NOMO-1 treated with dmso at 0.1 percent for 144 hours (cell line): ENCODE measurements at regions not wholly inside any gene's neighbourhood (a gene's known extent, or its start where the extent isn't known, plus 50 kb on each side); places are given as distances from the start of the nearest gene placed in this dataset.
"Not testable (repeated sequence)": the region's sequence is repeated elsewhere in the genome, so short reads cannot be mapped to it uniquely, and the experiment has no call there.

Experiments
- DNase-seq: peaks from one replicate; lab custom pipeline; 2025; ENCODE audit not compliant: unreplicated experiment; lab: John Stamatoyannopoulos, UW

GRCh38 chr12:34301251-34302130, 279.2 kb downstream of the ALG10 start:
- DNase-seq: no peak

GRCh38 chr12:34302131-34302885, 280.0 kb downstream of the ALG10 start:
- no peak for DNase-seq

GRCh38 chr12:34303091-34303870, 281.0 kb downstream of the ALG10 start:
- DNase-seq: no peak

- no peak for DNase-seq
Observed at GRCh38 chr12:34304001-34304400, 281.7 kb downstream of the ALG10 start.

- DNase-seq: no peak
Observed at GRCh38 chr12:34304546-34304945, 282.2 kb downstream of the ALG10 start.

GRCh38 chr12:34305176-34305575, 282.9 kb downstream of the ALG10 start:
- DNase-seq: no peak

- no peak for DNase-seq
Observed at GRCh38 chr12:34306133-34306830, 284.0 kb downstream of the ALG10 start.

GRCh38 chr12:34309806-34310804, 287.8 kb downstream of the ALG10 start:
- DNase-seq: not testable (repeated sequence)

- DNase-seq: no peak
Observed at GRCh38 chr12:34311337-34311736, 289.0 kb downstream of the ALG10 start.

- DNase-seq: no peak
Observed at GRCh38 chr12:34327671-34328070, 305.4 kb downstream of the ALG10 start.

GRCh38 chr12:34333337-34333736, 311.0 kb downstream of the ALG10 start:
- no peak for DNase-seq

- no peak for DNase-seq
Observed at GRCh38 chr12:34334538-34334937, 312.2 kb downstream of the ALG10 start.

GRCh38 chr12:34334953-34335743, 312.9 kb downstream of the ALG10 start:
- DNase-seq: no peak

GRCh38 chr12:34335819-34336262, 313.5 kb downstream of the ALG10 start:
- no peak for DNase-seq

- no peak for DNase-seq
Observed at GRCh38 chr12:34336619-34337465, 314.5 kb downstream of the ALG10 start.

GRCh38 chr12:34338751-34339150, 316.5 kb downstream of the ALG10 start:
- DNase-seq: no peak

GRCh38 chr12:34339922-34340321, 317.6 kb downstream of the ALG10 start:
- DNase-seq: no peak
